HL-60 (cell line): ENCODE measurements at regions not wholly inside any gene's neighbourhood (a gene's known extent, or its start where the extent isn't known, plus 50 kb on each side); places are given as distances from the start of the nearest gene placed in this dataset.

Experiments
- CTCF ChIP-seq: IDR thresholded peaks from one replicate; pipeline ENCODE4 v1.5.1; 2011; ENCODE audit warnings: low read length, control low read depth, inconsistent platforms; ENCODE audit not compliant: insufficient read depth
- POLR2AphosphoS5 ChIP-seq: IDR thresholded peaks from 2 replicates; pipeline ENCODE4 v1.6.1; 2012; ENCODE audit warnings: low read depth
- REST ChIP-seq: IDR thresholded peaks from 2 replicates; pipeline ENCODE4 v1.6.1; 2012; ENCODE audit warnings: low read depth; ENCODE audit not compliant: insufficient replicate concordance

- TF ChIP-seq CTCF, result no peak
- no peak for TF ChIP-seq REST
- TF ChIP-seq POLR2AphosphoS5, result no peak
Observed at GRCh38 chr15:38879909-38880471, 315.4 kb upstream of the RASGRP1 start.
